ENCODE measurements at regions not wholly inside any gene's neighbourhood (a gene's known extent, or its start where the extent isn't known, plus 50 kb on each side); places are given as distances from the start of the nearest gene placed in this dataset.

DNA sequence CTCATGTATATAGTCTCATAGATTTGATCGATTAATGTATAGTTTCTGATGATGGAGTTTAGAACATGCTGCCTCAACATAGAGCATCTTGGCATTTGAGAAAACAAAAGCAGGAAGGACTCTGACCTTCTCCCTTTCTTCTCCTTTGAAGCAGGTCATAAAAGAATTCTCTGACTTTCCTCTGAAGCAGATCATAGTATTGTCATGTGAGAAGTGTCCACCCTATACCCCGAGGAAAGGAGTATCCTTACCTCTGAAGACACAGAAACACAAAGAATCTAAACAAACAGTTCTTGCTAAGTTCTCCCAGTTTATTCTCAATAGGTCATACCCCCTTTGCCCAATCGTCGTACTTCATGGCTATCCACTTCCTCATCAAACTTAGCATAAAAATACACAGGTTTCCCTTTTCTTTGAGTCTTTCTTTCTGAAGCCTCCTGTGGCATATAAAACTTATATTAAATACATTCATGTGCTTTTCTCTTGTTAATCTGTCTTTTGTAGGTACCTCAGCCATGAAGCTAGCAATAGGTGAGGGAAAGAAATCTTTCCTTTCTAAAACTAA lies 194.9 kb downstream of the REEP3 start:
- TF ChIP-seq, protein P1, sequence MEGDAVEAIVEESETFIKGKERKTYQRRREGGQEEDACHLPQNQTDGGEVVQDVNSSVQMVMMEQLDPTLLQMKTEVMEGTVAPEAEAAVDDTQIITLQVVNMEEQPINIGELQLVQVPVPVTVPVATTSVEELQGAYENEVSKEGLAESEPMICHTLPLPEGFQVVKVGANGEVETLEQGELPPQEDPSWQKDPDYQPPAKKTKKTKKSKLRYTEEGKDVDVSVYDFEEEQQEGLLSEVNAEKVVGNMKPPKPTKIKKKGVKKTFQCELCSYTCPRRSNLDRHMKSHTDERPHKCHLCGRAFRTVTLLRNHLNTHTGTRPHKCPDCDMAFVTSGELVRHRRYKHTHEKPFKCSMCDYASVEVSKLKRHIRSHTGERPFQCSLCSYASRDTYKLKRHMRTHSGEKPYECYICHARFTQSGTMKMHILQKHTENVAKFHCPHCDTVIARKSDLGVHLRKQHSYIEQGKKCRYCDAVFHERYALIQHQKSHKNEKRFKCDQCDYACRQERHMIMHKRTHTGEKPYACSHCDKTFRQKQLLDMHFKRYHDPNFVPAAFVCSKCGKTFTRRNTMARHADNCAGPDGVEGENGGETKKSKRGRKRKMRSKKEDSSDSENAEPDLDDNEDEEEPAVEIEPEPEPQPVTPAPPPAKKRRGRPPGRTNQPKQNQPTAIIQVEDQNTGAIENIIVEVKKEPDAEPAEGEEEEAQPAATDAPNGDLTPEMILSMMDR (IDR thresholded peaks at IDR 0.05) = no peak
- TF ChIP-seq POLR2A (IDR thresholded peaks at IDR 0.05) = no peak

All from esophagus squamous epithelium (tissue), 4 donors.